Sciatic nerve (tissue), 2 donors: ENCODE measurements at regions not wholly inside any gene's neighbourhood (a gene's known extent, or its start where the extent isn't known, plus 50 kb on each side); places are given as distances from the start of the nearest gene placed in this dataset.

Experiments
- ATAC-seq: fragments of 200-7000 bp; cut with Tn5 transposase; one replicate; pipeline ENCODE4 v1.9.1; 2020; ENCODE audit warnings: mild to moderate bottlenecking, moderate library complexity
- DNase-seq: peaks from one replicate; pipeline ENCODE4 v3.0.0-alpha.2; 2020; ENCODE audit warnings: low spot score
- intact Hi-C: fragments of 100-400 bp; cut with DNase I; formaldehyde crosslinking; loops from one replicate; pipeline ENCODE4 v1.14.2; 2022
- donor health status: DM: no; HTN: no; CAD: no.
- donor health status: DM: no; HTN: no; CAD: no.

DNA sequence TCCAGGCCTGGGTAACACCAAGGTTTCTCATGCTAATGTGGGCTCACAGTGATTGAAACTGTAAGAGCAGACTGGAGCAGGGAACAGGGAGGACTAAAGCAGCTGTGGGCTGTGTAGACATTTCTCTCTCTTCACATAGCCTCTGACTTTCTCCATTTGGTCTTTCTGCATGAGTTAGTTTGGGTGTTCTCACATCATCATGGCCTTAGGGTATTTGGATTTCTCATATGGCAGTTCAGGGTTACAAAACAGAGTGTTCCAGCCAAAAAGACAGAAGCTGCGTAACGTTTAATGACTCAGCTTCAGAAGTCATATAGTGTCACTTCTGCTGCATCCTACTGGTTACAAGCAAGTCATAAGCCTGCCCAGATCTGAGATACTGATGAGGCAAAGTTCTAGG, 52.0 kb upstream of the OSBPL8 start:
- intact Hi-C loops: no loop called here
- DNase-seq (no peak), ATAC-seq (peak; percentile 55)

DNA sequence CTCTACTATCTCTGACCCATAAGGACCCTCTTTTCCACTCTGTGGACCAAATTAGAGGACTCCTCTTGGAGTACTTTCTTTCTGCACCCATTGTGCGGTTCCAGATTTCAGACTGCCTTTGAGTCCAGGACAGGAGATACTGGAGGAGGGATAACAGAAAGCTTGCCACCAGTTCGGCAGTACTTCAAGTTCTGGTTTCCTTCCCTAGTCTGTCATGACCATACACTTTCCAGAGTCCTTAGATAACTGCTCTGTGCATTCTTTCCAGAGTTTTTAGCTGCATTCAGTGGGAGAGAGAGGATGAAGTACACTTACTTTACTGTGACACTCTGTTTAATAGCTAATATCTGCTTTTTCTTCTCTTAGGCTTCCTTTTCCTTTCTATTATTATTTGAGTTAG, 54.8 kb upstream of the OSBPL8 start:
- intact Hi-C loops: no loop called here
- ATAC-seq (no peak), DNase-seq (no peak)

DNA sequence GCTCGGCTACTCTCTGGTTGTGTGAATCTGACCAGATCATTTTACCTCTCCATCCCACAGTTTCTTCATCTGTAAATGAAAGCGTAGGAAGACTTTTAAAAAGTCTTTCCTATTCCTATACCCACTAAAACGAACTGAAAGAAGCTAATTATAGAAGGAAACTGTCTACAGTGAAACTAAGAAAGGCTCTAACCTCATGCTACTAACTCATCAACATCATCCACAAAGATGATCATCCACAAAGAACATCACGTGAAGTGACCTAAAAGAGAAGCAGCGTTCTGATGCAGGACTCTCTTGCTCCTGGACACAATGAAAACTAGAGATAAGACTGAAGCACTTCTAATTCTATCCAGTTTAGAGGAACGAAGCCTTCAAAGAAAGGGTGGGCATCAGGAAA, 58.5 kb upstream of the OSBPL8 start:
- no peak for ATAC-seq
- intact Hi-C loops: no loop called here
- DNase-seq: no peak

DNA sequence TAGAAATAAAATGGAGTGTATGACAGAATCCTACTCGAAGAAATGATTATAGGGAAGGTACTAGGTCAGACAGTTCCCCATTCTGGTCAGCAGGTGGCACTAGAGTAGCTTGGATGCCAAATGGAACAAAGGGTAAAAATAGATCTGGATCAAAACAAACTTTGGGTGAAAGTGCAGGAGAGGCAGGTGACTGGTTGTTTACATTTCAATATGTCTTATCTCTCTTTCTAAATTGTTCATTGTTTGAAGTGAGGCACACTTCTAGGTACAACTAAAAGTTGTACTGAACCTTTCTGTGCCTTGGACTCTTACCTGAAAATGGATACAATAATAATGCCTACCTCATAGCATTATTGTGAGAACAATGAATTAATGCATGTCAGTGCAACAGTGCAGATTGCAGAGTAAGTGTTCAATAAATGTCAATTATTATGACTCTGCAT, 62.0 kb upstream of the OSBPL8 start:
- intact Hi-C loops: loop anchor here (10.0 kb wide), 1 partner anchor 173 kb away; no protein-coding TSS in a partner anchor
- peak; percentile 83 for DNase-seq

DNA sequence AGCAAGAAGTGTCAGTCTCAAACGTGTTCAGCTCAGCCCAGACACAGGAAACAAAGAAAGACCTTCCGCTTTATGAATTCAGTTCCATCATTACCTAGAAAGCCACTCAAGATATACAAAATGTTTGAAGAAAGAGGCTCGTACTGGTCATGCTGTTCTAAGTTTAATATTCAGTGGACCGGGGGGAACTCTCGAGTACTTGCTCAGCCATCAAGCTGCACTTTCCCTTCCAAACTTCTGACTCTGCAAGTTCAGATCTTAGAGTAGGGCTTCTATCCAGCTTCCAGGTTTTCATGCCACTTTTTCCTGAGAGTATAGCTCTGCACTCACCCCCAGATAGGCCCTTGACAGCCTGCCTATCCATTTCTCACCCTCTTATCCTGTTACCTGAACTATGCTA, 62.8 kb upstream of the OSBPL8 start:
- intact Hi-C loops: loop anchor here (10.0 kb wide), 1 partner anchor 172 kb away; no protein-coding TSS in a partner anchor
- ATAC-seq (no peak), DNase-seq (no peak)

More for the DNA sequence above, 62.0 kb upstream of the OSBPL8 start:
- peak; percentile 87 for ATAC-seq

DNA sequence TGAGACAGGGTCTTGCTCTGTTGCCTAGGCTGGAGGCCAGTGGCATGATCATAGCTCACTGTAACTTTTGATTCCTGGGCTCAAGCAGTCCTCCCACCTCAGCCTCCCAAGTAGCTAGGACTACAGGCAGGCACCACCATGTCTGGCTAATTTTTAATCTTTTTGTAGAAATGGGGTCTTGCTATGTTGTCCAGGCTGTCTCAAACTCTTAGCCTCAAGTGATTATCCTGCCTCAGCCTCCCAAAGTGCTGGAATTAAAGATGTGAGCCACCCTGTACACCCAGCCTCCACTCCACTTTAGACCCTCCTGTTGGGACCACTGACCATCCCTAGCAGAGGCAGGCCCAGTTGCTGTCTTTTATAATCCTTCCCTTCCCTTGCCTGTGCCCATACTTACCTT, 63.3 kb upstream of the OSBPL8 start:
- DNase-seq (no peak), ATAC-seq (no peak)
- intact Hi-C loops: loop anchor here (10.0 kb wide), 1 partner anchor 172 kb away; no protein-coding TSS in a partner anchor

DNA sequence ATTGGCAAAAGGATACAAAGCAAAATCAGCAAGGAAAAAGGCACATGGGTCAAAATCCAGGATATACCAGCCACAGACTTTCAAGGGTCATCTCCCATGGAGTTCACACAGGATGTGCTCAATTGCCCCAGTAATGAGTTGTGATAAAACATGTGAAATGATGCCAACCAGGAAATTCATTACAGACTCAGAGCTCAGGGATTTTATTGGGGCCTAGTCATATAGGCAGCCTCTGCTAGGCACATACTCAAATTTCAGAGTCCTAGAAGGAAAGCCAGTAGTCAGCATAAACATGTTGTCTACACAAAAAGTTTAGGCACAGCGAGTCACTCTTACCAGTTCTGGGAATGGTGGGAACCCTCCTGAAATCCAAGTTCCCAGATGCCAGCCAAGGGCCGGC, 64.4 kb upstream of the OSBPL8 start:
- no peak for ATAC-seq
- intact Hi-C loops: loop anchor here (10.0 kb wide), 1 partner anchor 171 kb away; no protein-coding TSS in a partner anchor
- DNase-seq: no peak

DNA sequence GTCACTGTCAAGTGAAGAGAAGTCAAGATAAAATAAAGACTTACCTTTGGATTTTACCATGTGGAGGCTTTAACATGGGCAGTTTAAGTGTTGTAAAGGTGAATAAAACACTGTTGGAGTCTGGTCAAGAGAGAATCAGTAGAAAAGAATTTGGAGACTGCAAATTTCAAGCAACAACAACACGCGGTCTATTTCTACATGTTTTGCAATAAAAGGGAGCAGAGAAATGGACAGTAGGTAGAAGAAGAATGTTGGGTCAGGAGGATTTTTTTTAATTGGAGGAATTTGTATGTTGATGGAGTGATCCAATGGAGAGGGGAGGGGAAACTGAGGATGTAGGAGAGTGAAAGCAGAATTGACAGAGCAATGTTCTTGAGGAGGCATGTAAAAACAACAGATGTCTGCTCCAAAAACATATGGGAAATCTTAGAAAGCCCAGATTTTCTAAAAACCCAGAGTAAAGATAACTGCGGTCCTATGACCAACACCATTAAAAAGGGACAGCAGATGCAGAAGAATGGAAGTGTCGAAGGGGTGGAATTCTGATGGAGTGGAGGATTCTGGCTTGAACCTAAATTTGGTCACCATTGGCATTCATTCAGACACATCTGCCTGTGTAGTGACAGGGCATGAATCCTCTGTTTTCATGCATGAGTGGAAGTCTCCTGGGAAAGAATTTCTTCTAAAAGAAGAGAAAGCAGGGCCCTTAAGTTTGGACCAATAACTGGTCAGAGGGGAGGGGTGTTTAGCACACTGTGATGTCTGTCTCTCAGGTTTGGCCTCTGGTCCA, 68.0 kb upstream of the OSBPL8 start:
- ATAC-seq (no peak), DNase-seq (no peak)
- intact Hi-C loops: loop anchor here (10.0 kb wide), 1 partner anchor 167 kb away; no protein-coding TSS in a partner anchor

DNA sequence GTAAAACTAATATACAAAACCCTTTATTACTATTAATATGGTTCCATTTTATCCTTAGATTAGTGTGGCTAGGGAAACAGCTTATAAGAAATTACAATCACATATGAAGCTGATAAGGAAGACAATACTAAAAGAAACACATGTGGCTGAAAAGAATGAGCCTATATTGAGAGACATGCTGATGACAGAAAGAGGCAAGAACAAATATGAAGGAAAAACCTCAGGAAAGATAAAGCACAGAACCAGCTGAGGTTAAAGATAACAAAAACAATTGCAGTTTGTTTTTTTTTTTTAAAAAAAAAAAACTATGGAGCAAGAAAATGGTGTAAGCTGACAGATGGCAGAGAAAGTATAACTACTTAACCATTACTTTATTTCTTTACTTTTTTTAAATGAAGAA, 69.2 kb upstream of the OSBPL8 start:
- ATAC-seq (no peak), DNase-seq (no peak)
- intact Hi-C loops: loop anchor here (10.0 kb wide), 1 partner anchor 166 kb away; no protein-coding TSS in a partner anchor

DNA sequence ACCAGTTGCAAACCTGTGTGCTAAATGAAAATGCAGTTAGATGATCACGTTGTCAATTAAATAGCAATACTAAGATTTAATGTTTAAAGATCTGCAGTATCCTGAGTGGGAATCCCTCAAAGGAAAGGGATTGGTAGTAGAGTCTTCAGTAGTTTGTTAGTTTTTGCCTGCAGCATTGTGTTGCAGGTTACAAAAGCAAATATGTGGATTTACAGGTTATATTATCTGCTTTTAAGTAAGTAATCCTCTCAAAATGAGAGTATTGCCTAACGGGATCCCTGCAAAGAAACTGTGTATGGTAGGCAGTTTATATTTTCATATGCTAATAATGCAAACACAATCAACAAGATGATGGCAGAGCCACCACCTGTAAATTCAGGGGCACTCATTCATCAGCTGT, 72.2 kb upstream of the OSBPL8 start:
- intact Hi-C loops: no loop called here
- ATAC-seq (no peak), DNase-seq (no peak)

DNA sequence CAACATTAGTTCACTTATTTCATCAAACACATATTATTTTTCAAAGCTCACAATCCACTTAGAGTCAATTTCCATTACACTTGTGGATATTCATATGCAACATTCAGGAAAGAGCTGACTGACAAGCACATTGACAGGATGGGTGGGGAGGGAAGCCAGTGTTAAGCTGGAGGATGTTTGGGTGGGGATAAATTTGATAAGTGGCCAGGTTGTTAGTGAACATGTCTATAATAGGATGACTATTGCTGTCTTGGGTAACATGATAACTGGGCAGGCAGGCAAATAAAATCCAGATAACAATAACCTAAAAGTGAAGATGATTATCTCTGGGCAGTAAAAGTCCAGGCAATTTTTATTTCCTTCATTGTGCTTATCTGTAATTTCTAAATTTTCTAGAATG, 73.8 kb upstream of the OSBPL8 start:
- intact Hi-C loops: no loop called here
- no peak for DNase-seq
- no peak for ATAC-seq

DNA sequence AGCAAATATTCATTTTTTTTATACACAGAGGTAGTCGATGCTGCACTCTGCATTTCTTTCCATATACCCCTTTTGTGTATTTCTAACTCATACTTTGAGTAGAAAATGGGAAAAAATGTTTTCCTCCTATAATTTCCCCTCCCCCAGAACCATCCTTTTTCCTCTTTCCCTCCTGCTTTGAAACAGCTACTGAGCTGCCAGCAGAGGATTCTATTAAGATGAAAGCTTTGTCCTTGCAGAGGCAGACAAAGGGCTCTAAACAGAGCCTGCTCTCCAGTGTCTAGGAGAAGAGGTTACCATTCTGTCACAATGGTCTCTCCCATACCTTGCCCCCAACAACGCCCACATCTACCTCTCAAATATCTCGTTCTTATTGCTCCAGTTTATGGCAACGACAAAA, 74.6 kb upstream of the OSBPL8 start:
- intact Hi-C loops: no loop called here
- ATAC-seq (no peak), DNase-seq (no peak)

DNA sequence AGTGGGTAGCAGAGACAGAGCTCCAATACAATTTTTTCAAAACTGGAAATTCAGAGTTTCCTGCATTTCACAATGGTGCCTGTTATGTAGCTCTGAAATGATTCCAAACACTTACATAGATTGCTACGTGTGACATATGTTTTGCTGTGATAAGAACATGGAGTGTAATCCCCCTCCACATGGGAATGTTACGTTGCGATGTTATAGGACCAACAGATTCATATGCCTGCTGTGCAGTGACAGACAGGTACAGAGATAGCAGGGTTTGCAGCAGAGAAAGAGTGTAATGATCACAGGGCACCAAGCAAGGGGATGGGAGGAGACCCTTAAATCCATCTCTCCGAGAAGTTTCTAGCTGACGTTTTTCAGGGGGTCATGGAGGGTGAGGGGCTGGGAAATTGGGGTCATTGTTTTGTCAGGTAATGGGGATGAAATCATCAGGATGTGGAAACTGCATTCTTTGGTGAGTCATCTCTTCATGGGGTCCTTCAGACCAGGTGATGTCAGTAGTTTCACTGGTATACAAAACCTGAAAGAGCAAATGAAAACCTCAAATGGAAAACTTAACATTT, 76.6 kb upstream of the OSBPL8 start:
- ATAC-seq (no peak), DNase-seq (no peak)
- intact Hi-C loops: no loop called here

DNA sequence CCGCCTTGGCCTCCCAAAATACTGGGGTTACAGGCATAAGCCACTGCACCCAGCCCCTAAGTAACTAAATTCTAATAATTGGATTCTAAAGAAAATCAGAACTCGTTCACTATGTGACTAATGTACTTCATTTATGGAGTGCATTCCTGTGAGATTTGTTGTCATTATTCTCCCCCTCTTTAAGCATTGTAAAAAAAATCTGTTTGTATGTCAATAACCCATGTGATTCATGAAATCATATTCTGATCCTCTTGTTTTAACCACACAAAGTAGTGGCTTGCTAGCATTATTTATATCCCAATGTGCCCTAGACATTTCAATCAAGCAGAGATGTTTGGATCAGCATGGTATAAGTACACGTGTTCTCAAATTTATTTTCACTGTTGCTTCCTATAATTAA, 78.2 kb upstream of the OSBPL8 start:
- DNase-seq (no peak), ATAC-seq (no peak)
- intact Hi-C loops: no loop called here

DNA sequence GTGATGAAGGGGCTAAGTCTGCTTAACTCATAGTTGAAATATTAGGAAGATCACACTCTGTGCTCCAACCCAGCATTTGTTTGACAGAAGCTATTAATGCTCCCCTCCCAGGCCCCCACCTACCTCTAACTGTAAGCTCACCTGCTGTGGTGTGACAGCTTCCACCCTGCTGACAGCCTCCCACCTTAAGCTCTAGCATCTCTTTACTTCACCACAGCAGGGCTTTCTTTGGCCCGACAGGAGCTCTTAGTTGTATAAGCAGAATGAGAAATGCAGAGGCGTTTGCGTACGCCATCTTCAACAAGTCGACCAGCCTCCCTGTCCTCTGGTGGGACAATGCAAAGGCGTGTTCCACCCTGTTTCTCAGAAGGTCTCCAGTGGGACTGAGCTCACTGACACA, 80.1 kb upstream of the OSBPL8 start:
- DNase-seq (no peak), ATAC-seq (no peak)
- intact Hi-C loops: no loop called here

DNA sequence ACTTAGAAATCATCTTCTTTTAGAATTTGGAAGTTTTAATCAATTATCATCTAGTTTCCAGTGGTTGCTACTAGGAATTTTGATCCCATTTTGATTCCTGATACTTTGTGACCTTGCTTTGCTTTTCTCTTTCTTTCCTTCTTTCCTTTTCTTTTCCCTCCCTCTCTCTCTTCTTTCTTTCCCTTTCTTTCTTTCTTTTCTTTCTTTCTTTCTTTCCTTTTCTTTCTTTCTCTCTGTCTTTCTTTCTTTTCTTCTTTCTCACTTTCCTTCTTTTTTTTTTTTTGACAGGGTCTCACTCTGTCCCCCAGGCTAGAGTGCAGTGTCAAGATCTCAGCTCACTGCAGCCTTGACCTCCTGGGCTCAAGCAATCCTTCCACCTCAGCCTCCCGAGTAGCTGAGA, 81.5 kb upstream of the OSBPL8 start:
- ATAC-seq (no peak), DNase-seq (no peak)
- intact Hi-C loops: no loop called here

DNA sequence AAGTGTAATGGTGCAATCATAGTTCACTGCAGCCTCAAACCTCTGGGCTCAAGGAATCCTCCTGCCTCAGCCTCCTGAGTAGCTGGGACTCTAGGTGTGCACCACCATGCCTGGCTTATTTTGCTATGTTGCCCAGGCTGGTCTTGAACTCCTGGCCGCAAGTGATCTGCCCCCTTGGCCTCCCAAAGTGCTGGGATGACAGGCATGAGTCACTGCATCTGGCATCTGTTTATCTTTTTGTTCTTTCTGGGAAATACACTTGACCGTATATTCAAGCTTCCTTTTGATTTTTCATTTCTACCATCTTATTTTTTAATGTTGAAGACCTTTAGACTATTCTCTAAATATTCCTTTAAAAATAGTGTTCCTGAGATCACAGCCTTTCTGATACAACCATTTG, 82.4 kb upstream of the OSBPL8 start:
- intact Hi-C loops: no loop called here
- ATAC-seq (no peak), DNase-seq (no peak)

DNA sequence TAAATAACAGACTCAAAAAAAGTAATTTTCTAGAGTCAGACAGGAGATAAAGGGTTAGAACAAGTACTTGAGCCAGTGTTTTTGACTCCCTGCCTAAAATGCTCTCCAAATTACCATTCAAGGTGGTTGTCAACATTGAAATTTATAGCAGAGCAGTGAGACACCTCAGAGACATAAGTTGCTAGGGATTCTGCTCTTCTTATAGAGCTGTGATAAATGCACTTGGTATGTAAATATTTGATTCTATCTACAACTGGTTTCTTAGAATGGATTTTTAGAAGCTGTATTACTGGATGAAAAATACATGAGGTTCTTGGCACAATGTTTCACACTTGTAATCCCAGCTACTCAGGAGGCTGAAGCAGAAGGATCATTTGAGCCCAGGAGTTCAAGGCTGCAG, 83.9 kb upstream of the OSBPL8 start:
- DNase-seq (no peak), ATAC-seq (no peak)
- intact Hi-C loops: no loop called here

DNA sequence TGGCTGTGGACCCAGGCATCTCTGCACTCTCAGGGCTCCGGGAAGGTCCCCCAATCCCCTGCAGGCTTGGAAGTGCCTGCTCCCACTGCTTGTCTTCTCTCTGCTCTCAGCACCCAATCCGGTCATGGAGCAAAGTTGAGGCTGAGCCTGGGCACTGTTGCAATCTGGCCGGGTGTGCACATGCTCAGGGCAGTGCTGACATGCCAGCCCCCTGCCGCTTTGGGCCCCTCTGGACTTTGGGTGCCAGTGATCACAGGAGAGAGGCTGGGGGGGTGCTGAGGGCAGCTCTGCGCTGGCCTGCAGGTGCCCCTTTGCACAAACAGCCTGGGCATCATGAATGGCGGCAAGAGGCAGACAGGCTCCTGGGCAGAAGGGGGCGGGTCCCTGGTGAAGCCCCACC, 85.4 kb upstream of the OSBPL8 start:
- no peak for ATAC-seq
- intact Hi-C loops: no loop called here
- DNase-seq: no peak

DNA sequence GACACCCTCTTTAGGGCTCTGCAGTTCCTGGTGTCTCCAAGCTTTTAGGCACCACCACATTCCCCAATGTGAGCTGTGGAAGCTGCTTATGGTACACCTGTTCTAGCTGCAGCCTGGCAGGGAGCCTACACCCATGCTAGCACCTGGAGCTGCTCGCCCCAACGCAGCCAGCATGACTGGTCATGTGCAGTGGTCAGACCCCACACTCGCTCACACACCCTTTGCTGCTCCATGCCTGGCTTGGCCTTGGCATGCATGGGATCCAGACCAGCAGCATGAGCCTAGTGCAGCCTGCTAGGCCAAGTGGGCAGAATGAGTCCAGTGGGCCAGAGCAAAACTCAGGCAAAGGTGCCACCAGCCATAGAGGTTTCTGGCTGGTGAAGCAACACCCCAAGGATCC, 86.4 kb upstream of the OSBPL8 start:
- ATAC-seq: no peak
- no peak for DNase-seq
- intact Hi-C loops: no loop called here

DNA sequence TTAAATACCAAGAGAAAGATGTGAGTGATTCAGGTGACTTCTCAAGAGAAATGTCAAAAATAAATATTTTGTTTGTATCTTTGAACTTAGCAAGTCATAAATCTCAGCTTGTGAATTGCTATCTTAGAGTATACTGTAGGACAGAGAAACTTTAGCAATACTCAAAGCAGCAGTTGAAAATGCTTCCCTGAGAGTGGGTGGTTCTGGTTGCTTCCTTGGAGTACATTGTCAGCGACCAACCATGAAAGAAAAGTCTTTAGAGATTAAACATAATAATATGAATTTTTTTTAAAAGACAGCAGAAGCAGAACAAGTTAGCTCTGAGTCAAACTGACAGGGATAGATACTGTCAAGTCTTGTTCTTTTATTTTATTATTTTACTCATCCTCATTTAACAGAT, 86.8 kb upstream of the OSBPL8 start:
- intact Hi-C loops: no loop called here

More for the DNA sequence above, 86.8 kb upstream of the OSBPL8 start:
- ATAC-seq: no peak
- no peak for DNase-seq
